Heart left ventricle (tissue), 13 donors: ENCODE measurements at regions not wholly inside any gene's neighbourhood (a gene's known extent, or its start where the extent isn't known, plus 50 kb on each side); places are given as distances from the start of the nearest gene placed in this dataset.

ENCODE experiments used
- CTCF ChIP-seq, 12 donors: fragments of 200-600 bp; sonication (generic) in 4 of 12; IDR thresholded peaks; one replicate each; pipeline versions ENCODE4 v1.5.0 to v1.8.0; 2018 to 2022; ENCODE audit warnings: antibody characterized with exemption in 12 of 12, mild to moderate bottlenecking in 5 of 12
- POLR2A ChIP-seq, 2 donors: fragments of 450-650 bp; IDR thresholded peaks; one replicate each; pipeline ENCODE4 v1.6.1; 2017; ENCODE audit warnings: antibody characterized with exemption in 2 of 2, mild to moderate bottlenecking in 2 of 2, moderate library complexity in 2 of 2
- donor health status: ischemic (EF 13 %, LVEDD 7.1; RV severe dilation, severe dysfunction).
- donor health status: DM: no; HTN: yes; CAD: no.
- donor health status: DM: no; HTN: no; CAD: no.
- donor health status: ischemic (EF 25% LVEDD 6.9; RV normal size, moderate dysfunction).
- donor health status: ischemic (EF 25% LVEDD 5.7; RV mildly dilated, moderate dysfunction).
- donor health status: ischemic (EF 35%, LVEDD 5.7; RV mildly dilated, moderate dysfunction).
- donor health status: nonischemic (EF 11% LVEDD 7.7; RV severe dilation, severe dysfunction).
- donor health status: DM: yes; HTN: yes; CAD: no.
- donor health status: PGD.
- donor health status: ischemic (EF 29% LVEDD 5.4; RV normal size, mild dysfunction).
- donor health status: nonischemic (EF 23%, LVEDD 6.1; RV moderate dilation, normal function).

DNA sequence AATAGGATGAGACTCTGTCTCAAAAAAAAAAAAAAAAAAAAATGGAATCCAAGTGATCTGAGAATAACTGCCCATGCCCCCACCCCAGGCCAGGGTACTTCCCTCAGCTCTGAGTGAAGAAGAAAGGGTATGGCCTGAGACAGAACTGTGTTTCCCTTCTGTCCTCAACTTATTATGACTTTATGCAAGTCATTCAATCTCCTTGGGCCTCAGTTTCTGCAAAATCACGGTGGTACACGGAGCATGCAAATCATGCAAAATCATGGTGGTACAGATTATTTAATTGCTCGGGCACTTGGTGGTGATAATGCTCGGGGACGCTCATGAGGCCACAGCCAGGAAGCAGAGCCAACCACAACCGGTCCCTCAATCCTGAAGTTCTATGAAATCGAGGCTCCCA lies 56.5 kb upstream of the TBX3 start:
- no peak for TF ChIP-seq POLR2A (IDR thresholded peaks at IDR 0.05)
- no peak for TF ChIP-seq CTCF (IDR thresholded peaks at IDR 0.05)
